NCI-H524 treated with DMSO at 0.1 percent for 48 hours (cell line): ENCODE measurements at regions not wholly inside any gene's neighbourhood (a gene's known extent, or its start where the extent isn't known, plus 50 kb on each side); places are given as distances from the start of the nearest gene placed in this dataset.

Source experiments
- DNase-seq: peaks from one replicate; lab custom pipeline; 2025; lab: John Stamatoyannopoulos, UW

- no peak for DNase-seq
Observed at GRCh38 chr17:12376276-12376675, 289.4 kb upstream of the MYOCD start.

- DNase-seq = no peak
Observed at GRCh38 chr17:12386225-12386624, 279.5 kb upstream of the MYOCD start.

GRCh38 chr17:12388226-12388625 lies 277.5 kb upstream of the MYOCD start:
- DNase-seq = no peak

- no peak for DNase-seq
Observed at GRCh38 chr17:12389421-12389820, 276.3 kb upstream of the MYOCD start.

- DNase-seq = no peak
Observed at GRCh38 chr17:12390631-12391030, 275.1 kb upstream of the MYOCD start.

GRCh38 chr17:12391468-12391867 lies 274.2 kb upstream of the MYOCD start:
- no peak for DNase-seq

GRCh38 chr17:12395733-12396354 lies 269.8 kb upstream of the MYOCD start:
- DNase-seq = no peak

- DNase-seq = no peak
Observed at GRCh38 chr17:12398441-12399051, 267.1 kb upstream of the MYOCD start.

- DNase-seq = no peak
Observed at GRCh38 chr17:12402963-12403622, 262.6 kb upstream of the MYOCD start.

- no peak for DNase-seq
Observed at GRCh38 chr17:12403881-12404398, 261.8 kb upstream of the MYOCD start.

GRCh38 chr17:12406623-12407215 lies 259.0 kb upstream of the MYOCD start:
- DNase-seq = no peak

- no peak for DNase-seq
Observed at GRCh38 chr17:12407495-12408252, 258.0 kb upstream of the MYOCD start.

- no peak for DNase-seq
Observed at GRCh38 chr17:12409082-12409481, 256.6 kb upstream of the MYOCD start.

GRCh38 chr17:12410717-12411116 lies 255.0 kb upstream of the MYOCD start:
- no peak for DNase-seq

- no peak for DNase-seq
Observed at GRCh38 chr17:12415031-12415430, 250.7 kb upstream of the MYOCD start.

GRCh38 chr17:12421077-12421476 lies 244.6 kb upstream of the MYOCD start:
- DNase-seq = no peak

- no peak for DNase-seq
Observed at GRCh38 chr17:12421646-12422306, 243.9 kb upstream of the MYOCD start.

GRCh38 chr17:12422651-12423050 lies 243.0 kb upstream of the MYOCD start:
- DNase-seq = no peak

- no peak for DNase-seq
Observed at GRCh38 chr17:12423337-12423736, 242.4 kb upstream of the MYOCD start.

GRCh38 chr17:12429116-12429515 lies 236.6 kb upstream of the MYOCD start:
- no peak for DNase-seq

- no peak for DNase-seq
Observed at GRCh38 chr17:12431188-12431587, 234.5 kb upstream of the MYOCD start.

GRCh38 chr17:12438212-12438611 lies 227.5 kb upstream of the MYOCD start:
- no peak for DNase-seq
